GM12878 (cell line): ENCODE measurements at regions not wholly inside any gene's neighbourhood (a gene's known extent, or its start where the extent isn't known, plus 50 kb on each side); places are given as distances from the start of the nearest gene placed in this dataset.
"Not testable (repeated sequence)": the region's sequence is repeated elsewhere in the genome, so short reads cannot be mapped to it uniquely, and the experiment has no call there.

ENCODE experiments used
- BRCA1 ChIP-seq: IDR thresholded peaks from 2 replicates; pipeline ENCODE4 v1.6.1; 2011; ENCODE audit warnings: low read depth, low read length, improper control_type of control experiment
- CREB1 ChIP-seq: IDR thresholded peaks from 2 replicates; pipeline ENCODE4 v1.6.1; 2012; ENCODE audit warnings: low read depth, mild to moderate bottlenecking, inconsistent platforms
- EZH2 ChIP-seq: IDR thresholded peaks from 2 replicates; pipeline ENCODE4 v1.6.1; 2012; ENCODE audit warnings: low read depth, mild to moderate bottlenecking, control low read depth, inconsistent platforms, low read length, borderline replicate concordance; ENCODE audit not compliant: control insufficient read depth
- GATAD2B ChIP-seq: fragments of 450-650 bp; conservative IDR thresholded peaks from 2 replicates; pipeline ENCODE4 v1.6.1; 2017; ENCODE audit warnings: low read depth, mild to moderate bottlenecking, moderate library complexity
- HCFC1 ChIP-seq: fragments of 150-350 bp; IDR thresholded peaks from 2 replicates; pipeline ENCODE4 v1.6.1; 2014; ENCODE audit warnings: low read length
- JUND ChIP-seq: IDR thresholded peaks from 2 replicates; pipeline ENCODE4 v1.6.1; 2012; ENCODE audit warnings: low read depth, mild to moderate bottlenecking, low read length, improper control_type of control experiment, moderate library complexity
- MEF2A ChIP-seq: IDR thresholded peaks from 2 replicates; pipeline ENCODE4 v1.6.1; 2011; ENCODE audit warnings: low read depth, mild to moderate bottlenecking, low read length, moderate library complexity; ENCODE audit not compliant: insufficient read depth
- POLR2A ChIP-seq: IDR thresholded peaks from 2 replicates; pipeline ENCODE4 v1.6.1; 2011; ENCODE audit warnings: low read depth, mild to moderate bottlenecking, low read length
- RAD21 ChIP-seq: IDR thresholded peaks from 2 replicates; pipeline ENCODE4 v1.6.1; 2011; ENCODE audit warnings: mild to moderate bottlenecking, low read depth, low read length, moderate library complexity; ENCODE audit not compliant: insufficient read depth
- SIN3A ChIP-seq: IDR thresholded peaks from 2 replicates; pipeline ENCODE4 v1.6.1; 2012; ENCODE audit warnings: low read depth, low read length, improper control_type of control experiment
- YY1 ChIP-seq: IDR thresholded peaks from 2 replicates; pipeline ENCODE4 v1.6.1; 2011; ENCODE audit warnings: low read depth, mild to moderate bottlenecking, low read length
- TF ChIP-seq, protein P1 (sequence below), 3 experiments: IDR thresholded peaks in 2 of 3; conservative IDR thresholded peaks in 1 of 3; 2 replicates each; pipeline ENCODE4 v1.5.1; 2011; ENCODE audit warnings: low read depth in 3 of 3, low read length in 3 of 3, mild to moderate bottlenecking in 3 of 3, control low read depth in 2 of 3, moderate library complexity in 2 of 3, inconsistent platforms in 1 of 3, mixed read lengths in 1 of 3; ENCODE audit not compliant: control insufficient read depth in 2 of 3, insufficient read depth in 1 of 3; ENCODE audit errors: extremely low read depth in 1 of 3
- TF ChIP-seq, protein P2 (sequence below): IDR thresholded peaks from 2 replicates; pipeline ENCODE4 v1.6.1; 2012; ENCODE audit warnings: mild to moderate bottlenecking, low read depth, low read length

DNA sequence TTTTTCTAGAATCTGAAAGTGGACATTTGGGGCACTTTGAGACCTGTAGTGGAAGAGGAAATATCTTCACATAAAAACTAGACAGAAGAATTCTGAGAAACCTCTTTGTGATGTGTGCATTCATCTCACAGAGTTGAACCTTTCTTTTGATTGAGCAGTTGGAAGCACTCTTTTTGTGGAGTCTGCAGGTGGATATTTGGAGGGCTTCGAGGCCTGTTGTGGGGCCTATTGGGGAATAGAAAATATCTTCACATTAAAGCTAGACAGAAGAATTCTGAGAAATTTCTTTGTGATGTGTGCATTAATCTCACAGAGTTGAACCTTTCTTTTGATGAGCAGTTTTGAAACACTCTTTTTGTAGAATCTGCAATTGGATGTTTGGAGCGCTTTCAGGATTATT is 236.2 kb downstream of the FOXD4L6 start:
- TF ChIP-seq, protein P1, sequence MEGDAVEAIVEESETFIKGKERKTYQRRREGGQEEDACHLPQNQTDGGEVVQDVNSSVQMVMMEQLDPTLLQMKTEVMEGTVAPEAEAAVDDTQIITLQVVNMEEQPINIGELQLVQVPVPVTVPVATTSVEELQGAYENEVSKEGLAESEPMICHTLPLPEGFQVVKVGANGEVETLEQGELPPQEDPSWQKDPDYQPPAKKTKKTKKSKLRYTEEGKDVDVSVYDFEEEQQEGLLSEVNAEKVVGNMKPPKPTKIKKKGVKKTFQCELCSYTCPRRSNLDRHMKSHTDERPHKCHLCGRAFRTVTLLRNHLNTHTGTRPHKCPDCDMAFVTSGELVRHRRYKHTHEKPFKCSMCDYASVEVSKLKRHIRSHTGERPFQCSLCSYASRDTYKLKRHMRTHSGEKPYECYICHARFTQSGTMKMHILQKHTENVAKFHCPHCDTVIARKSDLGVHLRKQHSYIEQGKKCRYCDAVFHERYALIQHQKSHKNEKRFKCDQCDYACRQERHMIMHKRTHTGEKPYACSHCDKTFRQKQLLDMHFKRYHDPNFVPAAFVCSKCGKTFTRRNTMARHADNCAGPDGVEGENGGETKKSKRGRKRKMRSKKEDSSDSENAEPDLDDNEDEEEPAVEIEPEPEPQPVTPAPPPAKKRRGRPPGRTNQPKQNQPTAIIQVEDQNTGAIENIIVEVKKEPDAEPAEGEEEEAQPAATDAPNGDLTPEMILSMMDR (IDR thresholded peaks at IDR 0.05 in 2 of 3, conservative IDR thresholded peaks at IDR 0.05 in 1 of 3; ENCODE audit: control insufficient read depth in 2 of 3, extremely low read depth in 1 of 3, insufficient read depth in 1 of 3, low read depth in 3 of 3, low read length in 3 of 3): not testable (repeated sequence)
- not testable (repeated sequence) for TF ChIP-seq JUND, BRCA1, POLR2A, MEF2A, YY1, EZH2, HCFC1, GATAD2B, CREB1, RAD21, SIN3A
- TF ChIP-seq, protein P2, sequence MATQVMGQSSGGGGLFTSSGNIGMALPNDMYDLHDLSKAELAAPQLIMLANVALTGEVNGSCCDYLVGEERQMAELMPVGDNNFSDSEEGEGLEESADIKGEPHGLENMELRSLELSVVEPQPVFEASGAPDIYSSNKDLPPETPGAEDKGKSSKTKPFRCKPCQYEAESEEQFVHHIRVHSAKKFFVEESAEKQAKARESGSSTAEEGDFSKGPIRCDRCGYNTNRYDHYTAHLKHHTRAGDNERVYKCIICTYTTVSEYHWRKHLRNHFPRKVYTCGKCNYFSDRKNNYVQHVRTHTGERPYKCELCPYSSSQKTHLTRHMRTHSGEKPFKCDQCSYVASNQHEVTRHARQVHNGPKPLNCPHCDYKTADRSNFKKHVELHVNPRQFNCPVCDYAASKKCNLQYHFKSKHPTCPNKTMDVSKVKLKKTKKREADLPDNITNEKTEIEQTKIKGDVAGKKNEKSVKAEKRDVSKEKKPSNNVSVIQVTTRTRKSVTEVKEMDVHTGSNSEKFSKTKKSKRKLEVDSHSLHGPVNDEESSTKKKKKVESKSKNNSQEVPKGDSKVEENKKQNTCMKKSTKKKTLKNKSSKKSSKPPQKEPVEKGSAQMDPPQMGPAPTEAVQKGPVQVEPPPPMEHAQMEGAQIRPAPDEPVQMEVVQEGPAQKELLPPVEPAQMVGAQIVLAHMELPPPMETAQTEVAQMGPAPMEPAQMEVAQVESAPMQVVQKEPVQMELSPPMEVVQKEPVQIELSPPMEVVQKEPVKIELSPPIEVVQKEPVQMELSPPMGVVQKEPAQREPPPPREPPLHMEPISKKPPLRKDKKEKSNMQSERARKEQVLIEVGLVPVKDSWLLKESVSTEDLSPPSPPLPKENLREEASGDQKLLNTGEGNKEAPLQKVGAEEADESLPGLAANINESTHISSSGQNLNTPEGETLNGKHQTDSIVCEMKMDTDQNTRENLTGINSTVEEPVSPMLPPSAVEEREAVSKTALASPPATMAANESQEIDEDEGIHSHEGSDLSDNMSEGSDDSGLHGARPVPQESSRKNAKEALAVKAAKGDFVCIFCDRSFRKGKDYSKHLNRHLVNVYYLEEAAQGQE: not testable (repeated sequence)
